Upper lobe of right lung (tissue), 1 donor: ENCODE measurements at regions not wholly inside any gene's neighbourhood (a gene's known extent, or its start where the extent isn't known, plus 50 kb on each side); places are given as distances from the start of the nearest gene placed in this dataset.

Experiments used
- ATAC-seq: fragments of 200-7000 bp; cut with Tn5 transposase; one replicate; pipeline ENCODE4 v1.9.1; 2020; ENCODE audit warnings: mild to moderate bottlenecking, moderate library complexity
- DNase-seq: peaks from one replicate; pipeline ENCODE4 v3.0.0-alpha.2; 2020
- H3K27ac ChIP-seq: fragments of 200-600 bp; one replicate; pipeline ENCODE4 v1.8.0; 2022
- H3K27me3 ChIP-seq: fragments of 200-600 bp; one replicate; pipeline ENCODE4 v1.8.0; 2022; ENCODE audit warnings: mild to moderate bottlenecking
- H3K36me3 ChIP-seq: fragments of 200-600 bp; one replicate; pipeline ENCODE4 v1.8.0; 2022
- H3K4me1 ChIP-seq: fragments of 200-600 bp; one replicate; pipeline ENCODE4 v1.8.0; 2022
- H3K4me3 ChIP-seq: fragments of 200-600 bp; one replicate; pipeline ENCODE4 v1.8.0; 2022; ENCODE audit warnings: mild to moderate bottlenecking
- H3K9me3 ChIP-seq: fragments of 200-600 bp; one replicate; pipeline ENCODE4 v1.8.0; 2022
- intact Hi-C: fragments of 100-400 bp; cut with DNase I; formaldehyde crosslinking; loops from one replicate; pipeline ENCODE4 v1.11.0; 2022
- TF ChIP-seq, protein P1 (sequence below): fragments of 200-600 bp; IDR thresholded peaks from one replicate; pipeline ENCODE4 v1.8.0; 2022; ENCODE audit warnings: antibody characterized with exemption
- donor health status: DM: no; HTN: yes; CAD: no; lungs with severe emphysema.

- Histone ChIP-seq H3K27ac (no peak overlapping the region), H3K4me1 (no peaks in the 10 kb centered on the region), H3K36me3 (no peaks in the 10 kb centered on the region), H3K9me3 (no peaks in the 10 kb centered on the region), H3K4me3 (no peak overlapping the region), H3K27me3 (no peaks in the 10 kb centered on the region)
- intact Hi-C loops, result no loop called here
- ATAC-seq, result no peak
- TF ChIP-seq, protein P1, sequence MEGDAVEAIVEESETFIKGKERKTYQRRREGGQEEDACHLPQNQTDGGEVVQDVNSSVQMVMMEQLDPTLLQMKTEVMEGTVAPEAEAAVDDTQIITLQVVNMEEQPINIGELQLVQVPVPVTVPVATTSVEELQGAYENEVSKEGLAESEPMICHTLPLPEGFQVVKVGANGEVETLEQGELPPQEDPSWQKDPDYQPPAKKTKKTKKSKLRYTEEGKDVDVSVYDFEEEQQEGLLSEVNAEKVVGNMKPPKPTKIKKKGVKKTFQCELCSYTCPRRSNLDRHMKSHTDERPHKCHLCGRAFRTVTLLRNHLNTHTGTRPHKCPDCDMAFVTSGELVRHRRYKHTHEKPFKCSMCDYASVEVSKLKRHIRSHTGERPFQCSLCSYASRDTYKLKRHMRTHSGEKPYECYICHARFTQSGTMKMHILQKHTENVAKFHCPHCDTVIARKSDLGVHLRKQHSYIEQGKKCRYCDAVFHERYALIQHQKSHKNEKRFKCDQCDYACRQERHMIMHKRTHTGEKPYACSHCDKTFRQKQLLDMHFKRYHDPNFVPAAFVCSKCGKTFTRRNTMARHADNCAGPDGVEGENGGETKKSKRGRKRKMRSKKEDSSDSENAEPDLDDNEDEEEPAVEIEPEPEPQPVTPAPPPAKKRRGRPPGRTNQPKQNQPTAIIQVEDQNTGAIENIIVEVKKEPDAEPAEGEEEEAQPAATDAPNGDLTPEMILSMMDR, result no peak
- DNase-seq, result no peak
Observed at GRCh38 chr9:88889386-88889785, 101.9 kb upstream of the S1PR3 start.

GRCh38 chr9:88890546-88890945 lies 100.7 kb upstream of the S1PR3 start:
- Histone ChIP-seq H3K4me1 (no peaks in the 10 kb centered on the region), H3K27me3 (no peaks in the 10 kb centered on the region), H3K9me3 (no peaks in the 10 kb centered on the region), H3K27ac (no peak overlapping the region), H3K4me3 (no peak overlapping the region), H3K36me3 (no peaks in the 10 kb centered on the region)
- TF ChIP-seq, protein P1, result no peak
- DNase-seq, result no peak
- ATAC-seq, result no peak
- intact Hi-C loops, result no loop called here

DNA sequence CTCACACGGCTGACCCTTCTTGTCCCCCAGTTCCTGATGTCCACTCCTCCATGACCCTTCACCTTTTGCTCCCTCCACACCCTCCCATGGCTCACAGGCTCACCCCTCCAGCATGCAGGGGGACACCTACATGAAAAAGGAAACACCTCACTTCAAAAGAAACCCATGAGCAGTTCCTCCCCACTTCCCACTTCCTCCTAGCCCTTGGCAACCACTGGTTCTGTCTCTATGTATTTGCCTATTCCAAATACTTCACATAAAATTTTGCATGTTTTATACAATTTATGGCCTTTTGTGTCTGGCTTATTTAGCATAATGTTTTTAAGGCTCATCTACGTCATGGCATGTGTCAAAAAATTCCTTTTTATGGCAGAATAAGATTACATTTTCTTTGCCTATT lies 100.2 kb upstream of the S1PR3 start:
- H3K4me1 ChIP-seq, result no peaks in the 10 kb centered on the region
- no peaks in the 10 kb centered on the region for H3K27me3 ChIP-seq
- H3K4me3 ChIP-seq, result no peak overlapping the region
- ATAC-seq (no peak), DNase-seq (no peak)
- no peaks in the 10 kb centered on the region for H3K36me3 ChIP-seq
- H3K9me3 ChIP-seq, result no peaks in the 10 kb centered on the region
- no peak overlapping the region for H3K27ac ChIP-seq
- intact Hi-C loops, result no loop called here
- TF ChIP-seq, protein P1, result no peak

GRCh38 chr9:88892724-88893123 lies 98.5 kb upstream of the S1PR3 start:
- no peaks in the 10 kb centered on the region for H3K36me3 ChIP-seq
- no peak overlapping the region for H3K4me3 ChIP-seq
- no peaks in the 10 kb centered on the region for H3K4me1 ChIP-seq
- H3K27ac ChIP-seq, result no peak overlapping the region
- H3K9me3 ChIP-seq, result no peaks in the 10 kb centered on the region
- ATAC-seq (no peak), DNase-seq (no peak)
- no peaks in the 10 kb centered on the region for H3K27me3 ChIP-seq
- TF ChIP-seq, protein P1, result no peak
- intact Hi-C loops, result no loop called here

DNA sequence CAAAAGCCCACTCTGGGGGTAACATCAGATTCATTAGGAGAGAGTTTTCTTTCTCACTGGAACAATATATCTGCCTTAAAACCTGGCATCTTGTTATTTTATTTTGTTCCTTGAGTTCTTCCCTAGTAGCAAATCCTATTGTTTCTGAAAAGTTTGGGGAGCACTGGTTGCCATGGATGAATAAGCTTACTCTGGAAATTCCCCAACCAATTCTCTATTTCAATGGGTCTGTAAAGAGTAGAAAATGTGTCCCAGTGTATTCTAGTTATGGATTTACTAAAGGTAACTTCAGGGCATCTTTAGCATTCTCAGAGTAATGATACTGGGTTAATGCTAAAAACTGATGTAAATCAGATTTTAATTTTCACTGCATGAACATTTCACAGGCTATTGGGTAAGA lies 94.2 kb upstream of the S1PR3 start:
- Histone ChIP-seq H3K4me3 (no peak overlapping the region), H3K9me3 (no peaks in the 10 kb centered on the region), H3K27ac (no peak overlapping the region), H3K27me3 (no peaks in the 10 kb centered on the region), H3K36me3 (no peaks in the 10 kb centered on the region), H3K4me1 (no peaks in the 10 kb centered on the region)
- no peak for DNase-seq
- no peak for ATAC-seq
- intact Hi-C loops, result no loop called here
- TF ChIP-seq, protein P1, result no peak

GRCh38 chr9:88898039-88898720 lies 93.1 kb upstream of the S1PR3 start:
- Histone ChIP-seq H3K4me1 (no peaks in the 10 kb centered on the region), H3K27ac (no peak overlapping the region), H3K27me3 (no peaks in the 10 kb centered on the region), H3K36me3 (no peaks in the 10 kb centered on the region), H3K4me3 (no peak overlapping the region), H3K9me3 (no peaks in the 10 kb centered on the region)
- TF ChIP-seq, protein P1, result no peak
- no peak for DNase-seq
- no peak for ATAC-seq
- intact Hi-C loops, result no loop called here
